Motor neuron (in vitro differentiated cells): ENCODE measurements at regions not wholly inside any gene's neighbourhood (a gene's known extent, or its start where the extent isn't known, plus 50 kb on each side); places are given as distances from the start of the nearest gene placed in this dataset.
A peak's percentile ranks its signal among the peaks of the same experiment; 100 is the strongest.
"Not testable (repeated sequence)": the region's sequence is repeated elsewhere in the genome, so short reads cannot be mapped to it uniquely, and the experiment has no call there.

Experiments used
- ATAC-seq, 8 experiments: fragments of 200-7000 bp; cut with Tn5 transposase; replicated peaks in 6 of 8; 2 replicates each; pipeline ENCODE4 v1.8.0; 2021; ENCODE audit warnings: mild to moderate bottlenecking in 8 of 8, moderate library complexity in 8 of 8
- H3K27ac ChIP-seq, 2 donors: fragments of 250-450 bp; sonication (Bioruptor Pico); 2 replicates each; pipeline ENCODE4 v1.9.0; 2021; ENCODE audit warnings: antibody characterized with exemption in 2 of 2, mild to moderate bottlenecking in 2 of 2, moderate library complexity in 1 of 2
- H3K4me1 ChIP-seq, 2 donors: fragments of 250-450 bp; sonication (Bioruptor Pico); replicated peaks in 1 of 2; 2 replicates each; pipeline ENCODE4 v1.6.1; 2021; ENCODE audit warnings: antibody characterized with exemption in 2 of 2, mild to moderate bottlenecking in 2 of 2, moderate library complexity in 1 of 2
- H3K4me3 ChIP-seq, 5 donors: fragments of 250-450 bp; sonication (Bioruptor Pico); 2 replicates each; pipeline ENCODE4 v1.9.0; 2021; ENCODE audit warnings: antibody characterized with exemption in 5 of 5, mild to moderate bottlenecking in 5 of 5, moderate library complexity in 4 of 5
- WGBS, 10 experiments: fragments of 450-650 bp; shearing (Covaris generic); methylation state at CpG; one replicate each; pipeline ENCODE4 v1.0.0; 2022; 5-methylcytosine and 5-hydroxymethylcytosine counted together
- in situ Hi-C, 9 experiments: fragments of 400-800 bp; cut with MboI; loops; one replicate each; pipeline ENCODE4 v1.15.0; 2021; ENCODE audit warnings: low sequenced_read_pairs in 9 of 9, low pct_unique_long_range_greater_than_20kb in 2 of 9; ENCODE audit not compliant: unreplicated experiment in 9 of 9

DNA sequence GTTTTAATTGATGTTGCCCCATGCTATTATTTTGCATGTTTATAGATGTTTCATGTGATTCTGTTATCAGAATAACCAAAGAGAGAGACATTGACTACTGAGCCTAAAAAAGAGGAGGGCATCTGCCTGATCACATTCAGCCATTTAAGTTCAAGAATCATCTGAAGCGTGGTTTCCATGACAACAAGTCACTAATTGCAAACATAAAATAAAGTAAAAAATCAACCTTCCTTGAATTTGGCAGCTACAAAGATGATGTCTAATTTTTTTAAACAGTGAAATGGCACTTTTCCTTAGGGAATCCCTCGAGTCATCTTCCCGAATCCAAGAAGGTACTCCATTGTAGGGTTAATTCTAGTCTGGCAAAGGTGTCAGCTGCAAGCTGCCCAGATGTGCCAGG is 884.2 kb downstream of the DIAPH3 start:
- in situ Hi-C loops = no loop called here
- 0 to 81% (median 21%) methylated on average over 1 to 3 of the region's 3 CpGs; no CpG with 5 or more reads in 2 of the 10 experiments for WGBS, 10 experiments

DNA sequence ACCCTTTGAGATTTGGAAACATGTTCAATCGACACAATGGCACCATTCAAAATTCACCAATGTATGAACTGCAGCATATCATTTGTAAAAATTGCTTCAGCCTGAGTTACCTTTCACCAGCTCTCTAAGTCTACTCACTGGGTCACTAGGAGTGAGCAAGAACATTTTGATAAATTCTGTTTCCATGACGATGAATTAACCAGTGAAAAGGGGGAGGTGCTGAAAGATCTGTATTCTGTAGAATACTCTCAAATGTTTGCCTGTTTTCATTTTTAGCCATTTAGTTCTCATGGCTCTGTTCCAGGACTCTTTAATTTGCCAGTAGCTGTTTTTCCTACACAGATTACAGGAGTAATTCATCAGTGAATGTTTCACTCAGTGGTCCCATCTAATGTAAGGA is 883.4 kb downstream of the DIAPH3 start:
- WGBS, 10 experiments = 0 to 57% (median 22%) methylated on average over 1 to 2 of the region's 2 CpGs; no CpG with 5 or more reads in 4 of the 10 experiments
- Histone ChIP-seq H3K27ac (peak overlapping the region in 1 of 2 donors; percentile 8), H3K4me1 (peaks cover 30 to 44% of the 10 kb centered on the region in 2 donors), H3K4me3 (no peak overlapping the region)
- in situ Hi-C loops = no loop called here
- ATAC-seq = peak in 5 of 8 experiments; percentile 82 to 89 (median 87)

More for the DNA sequence above, 884.2 kb downstream of the DIAPH3 start:
- H3K4me1 ChIP-seq = peaks cover 30 to 46% of the 10 kb centered on the region in 2 donors
- peak overlapping the region in 1 of 2 donors; percentile 23 for H3K27ac ChIP-seq
- no peak for ATAC-seq
- H3K4me3 ChIP-seq = no peak overlapping the region

DNA sequence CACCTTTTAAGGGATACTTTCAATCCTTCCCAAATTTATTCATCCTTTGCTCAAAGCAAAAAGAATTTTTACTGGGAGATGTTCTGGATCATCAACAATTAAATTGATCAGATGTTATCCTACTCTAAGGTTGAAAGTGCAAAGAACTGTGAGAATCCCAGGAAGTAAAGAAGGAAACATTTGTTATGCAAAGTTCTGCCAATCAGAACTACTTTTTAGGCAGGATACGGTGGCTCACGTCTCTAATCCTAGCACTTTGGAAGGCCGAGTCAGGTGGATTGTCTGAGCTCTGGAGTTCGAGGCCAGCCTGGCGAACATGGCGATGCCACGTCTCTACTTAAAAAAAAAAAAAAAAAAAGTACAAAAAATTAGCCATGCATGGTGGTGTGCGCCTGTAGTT is 882.3 kb downstream of the DIAPH3 start:
- in situ Hi-C loops = no loop called here
- ATAC-seq = no peak
- Histone ChIP-seq H3K4me1 (peaks cover 30 to 44% of the 10 kb centered on the region in 2 donors), H3K4me3 (no peak overlapping the region), H3K27ac (no peak overlapping the region)
- WGBS, 10 experiments = 0 to 98% (median 70%) methylated on average over 1 to 8 of the region's 8 CpGs; no CpG with 5 or more reads in 2 of the 10 experiments

GRCh38 chr13:59292240-59292639 is 871.5 kb downstream of the DIAPH3 start:
- in situ Hi-C loops = not testable (repeated sequence)
- 20 to 100% (median 83%) methylated on average over 1 to 3 of the region's 5 CpGs; no CpG with 5 or more reads in 4 of the 10 experiments for WGBS, 10 experiments

DNA sequence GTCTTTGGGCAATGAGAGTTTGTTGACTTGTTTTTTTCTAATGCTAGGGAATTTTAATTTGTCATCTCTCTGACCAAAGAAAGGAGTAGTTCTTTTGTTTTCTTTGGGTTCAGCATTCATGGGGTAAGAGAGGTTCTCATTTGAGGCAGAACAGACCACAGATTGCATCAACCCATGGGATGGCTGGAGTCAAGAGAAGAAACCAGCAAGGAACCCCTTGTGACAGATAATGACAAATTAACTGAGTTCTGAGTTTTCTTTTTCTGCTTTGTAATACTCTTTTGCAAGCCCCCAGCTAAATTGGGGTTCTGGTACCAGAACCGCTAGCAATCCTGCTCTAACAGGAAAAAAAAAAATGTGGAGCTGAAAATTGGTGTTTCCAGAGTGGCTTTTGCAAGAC is 864.1 kb downstream of the DIAPH3 start:
- no peak overlapping the region for H3K4me3 ChIP-seq
- in situ Hi-C loops = no loop called here
- H3K4me1 ChIP-seq = no peaks in the 10 kb centered on the region
- H3K27ac ChIP-seq = no peak overlapping the region
- ATAC-seq = no peak
- 0 to 100% (median 95%) methylated on average over 1 of the region's 1 CpG; no CpG with 5 or more reads in 4 of the 10 experiments for WGBS, 10 experiments

More at GRCh38 chr13:59292240-59292639, 871.5 kb downstream of the DIAPH3 start:
- H3K4me1 ChIP-seq, H3K4me3 ChIP-seq, ATAC-seq, H3K27ac ChIP-seq: not testable (repeated sequence)

- 5 to 100% (median 87%) methylated on average over 1 to 8 of the region's 9 CpGs; no CpG with 5 or more reads in 1 of the 10 experiments for WGBS, 10 experiments
- H3K4me1 ChIP-seq = no peaks in the 10 kb centered on the region
- in situ Hi-C loops = no loop called here
- no peak overlapping the region for H3K27ac ChIP-seq
- no peak overlapping the region for H3K4me3 ChIP-seq
- no peak for ATAC-seq
Measured at GRCh38 chr13:59300355-59301173, 863.2 kb downstream of the DIAPH3 start.

DNA sequence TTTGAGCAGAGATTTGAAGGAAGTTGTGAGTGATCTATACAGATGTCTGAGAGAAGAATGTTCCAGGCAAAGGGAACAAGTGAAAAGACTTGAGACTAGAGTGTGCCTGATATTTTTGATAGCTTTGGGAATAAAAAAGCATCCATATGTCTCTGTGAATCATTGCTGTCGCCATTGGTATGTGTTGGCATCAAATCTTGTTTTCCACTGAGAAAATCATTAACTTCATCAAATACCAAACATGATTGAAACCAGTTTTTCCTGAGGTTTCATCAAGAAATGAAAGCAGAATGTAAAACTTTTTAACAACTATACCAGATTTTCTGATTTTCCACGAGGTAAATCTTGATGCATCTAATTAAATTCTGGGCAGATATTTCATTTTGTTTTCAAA is 862.6 kb downstream of the DIAPH3 start:
- WGBS, 10 experiments = 0 to 90% (median 61%) methylated on average over 1 to 2 of the region's 2 CpGs; no CpG with 5 or more reads in 1 of the 10 experiments
- in situ Hi-C loops = no loop called here
- ATAC-seq = no peak

GRCh38 chr13:59303433-59303832 is 860.3 kb downstream of the DIAPH3 start:
- in situ Hi-C loops = no loop called here
- no peak for ATAC-seq
- no peaks in the 10 kb centered on the region for H3K4me1 ChIP-seq
- H3K4me3 ChIP-seq = no peak overlapping the region
- no peak overlapping the region for H3K27ac ChIP-seq

More for the DNA sequence above, 862.6 kb downstream of the DIAPH3 start:
- H3K4me1 ChIP-seq = no peaks in the 10 kb centered on the region
- no peak overlapping the region for H3K4me3 ChIP-seq
- H3K27ac ChIP-seq = no peak overlapping the region

DNA sequence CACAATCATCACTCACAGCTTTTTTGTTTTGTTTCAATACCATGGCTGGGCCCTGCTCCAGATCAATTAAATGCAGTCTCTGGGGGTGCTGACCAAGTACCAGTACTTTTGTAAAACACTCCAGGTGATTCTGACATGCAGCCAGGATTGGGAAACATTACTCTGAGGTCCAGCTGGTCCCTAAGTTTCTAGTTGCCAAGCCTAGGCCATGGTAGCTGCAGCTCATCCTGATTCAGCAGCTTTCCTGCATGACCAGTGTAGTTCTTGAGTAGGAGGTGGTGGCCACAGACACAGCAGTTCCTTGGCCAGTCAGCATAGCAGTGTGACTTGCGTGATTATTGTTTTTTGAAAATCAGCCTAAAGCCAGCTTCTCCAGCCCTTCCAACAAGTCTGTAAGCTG is 859.1 kb downstream of the DIAPH3 start:
- WGBS, 10 experiments = 100% methylated on average over 1 of the region's 1 CpG; no CpG with 5 or more reads in 8 of the 10 experiments
- in situ Hi-C loops = no loop called here
- no peaks in the 10 kb centered on the region for H3K4me1 ChIP-seq
- H3K4me3 ChIP-seq = no peak overlapping the region
- ATAC-seq = no peak
- no peak overlapping the region for H3K27ac ChIP-seq

GRCh38 chr13:59305896-59306295 is 857.8 kb downstream of the DIAPH3 start:
- 0 to 100% (median 85%) methylated on average over 1 to 3 of the region's 4 CpGs; no CpG with 5 or more reads in 2 of the 10 experiments for WGBS, 10 experiments
- no peak for ATAC-seq
- Histone ChIP-seq H3K4me1 (no peaks in the 10 kb centered on the region), H3K4me3 (no peak overlapping the region), H3K27ac (no peak overlapping the region)
- in situ Hi-C loops = no loop called here

GRCh38 chr13:59312776-59313175 is 851.0 kb downstream of the DIAPH3 start:
- Histone ChIP-seq H3K4me1 (peaks cover 0 to 4% of the 10 kb centered on the region in 2 donors), H3K4me3 (no peak overlapping the region), H3K27ac (no peak overlapping the region)
- ATAC-seq = no peak
- in situ Hi-C loops = no loop called here
- WGBS, 10 experiments = 0 to 92% (median 83%) methylated on average over 1 to 3 of the region's 3 CpGs; no CpG with 5 or more reads in 3 of the 10 experiments

DNA sequence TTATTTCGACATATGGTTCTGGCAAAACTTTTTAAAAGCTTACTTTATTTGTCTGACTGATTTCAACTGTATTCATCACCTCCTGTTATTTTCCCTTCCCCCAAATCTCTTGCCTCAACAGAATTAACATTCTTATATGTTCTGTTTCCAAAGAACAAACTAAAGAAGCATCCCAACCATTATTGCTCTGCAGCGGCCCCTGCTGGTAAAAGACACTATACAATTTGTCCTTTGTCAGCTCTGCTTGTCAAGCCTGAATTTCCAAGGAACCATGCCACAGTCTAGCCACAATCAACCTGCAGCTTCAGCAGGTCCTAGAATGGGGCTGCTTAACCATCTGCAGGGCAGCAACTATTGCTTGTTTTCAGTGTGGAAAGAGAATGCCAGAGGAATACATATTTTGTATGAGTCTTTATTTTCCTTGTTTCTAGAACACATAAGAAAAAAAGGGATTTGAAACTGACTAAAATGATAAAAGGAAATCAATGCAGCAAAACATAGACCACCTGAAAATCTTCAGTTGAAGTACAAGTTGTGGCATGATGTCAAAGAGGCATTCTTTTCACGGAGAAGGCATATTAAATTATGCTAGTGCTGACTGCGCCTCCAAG is 845.3 kb downstream of the DIAPH3 start:
- Histone ChIP-seq H3K4me3 (no peak overlapping the region), H3K27ac (no peak overlapping the region), H3K4me1 (peaks cover 7 to 14% of the 10 kb centered on the region in 2 donors)
- in situ Hi-C loops = no loop called here
- WGBS, 10 experiments = 0 to 92% (median 42%) methylated on average over 2 to 4 of the region's 4 CpGs
- ATAC-seq = peak; percentile 41 to 77 (median 58)

GRCh38 chr13:59319276-59319675 is 844.5 kb downstream of the DIAPH3 start:
- 15 to 97% (median 85%) methylated on average over 2 to 3 of the region's 3 CpGs; no CpG with 5 or more reads in 1 of the 10 experiments for WGBS, 10 experiments
- ATAC-seq = no peak
- peaks cover 7 to 14% of the 10 kb centered on the region in 2 donors for H3K4me1 ChIP-seq
- no peak overlapping the region for H3K27ac ChIP-seq
- H3K4me3 ChIP-seq = no peak overlapping the region
- in situ Hi-C loops = no loop called here
